ENCODE measurements at regions not wholly inside any gene's neighbourhood (a gene's known extent, or its start where the extent isn't known, plus 50 kb on each side); places are given as distances from the start of the nearest gene placed in this dataset.

DNA sequence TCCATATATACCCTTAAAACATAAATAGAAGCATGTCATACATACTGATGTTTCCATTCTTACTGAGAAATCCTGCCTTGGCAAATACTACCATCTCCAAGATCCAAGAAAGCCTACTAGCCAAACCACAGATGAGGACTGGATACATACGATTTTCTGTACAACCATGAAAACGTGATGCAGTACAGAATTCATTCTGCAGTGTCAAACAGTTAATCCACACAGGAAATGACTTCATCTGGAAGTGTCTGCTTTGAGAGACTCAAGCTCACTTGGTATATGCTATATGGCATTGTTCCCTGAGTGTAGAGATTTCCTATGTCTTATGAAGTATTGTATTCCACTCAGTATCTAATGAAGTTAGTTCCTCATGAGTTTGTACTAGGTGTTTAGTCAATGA, 94.3 kb downstream of the CT47B1 start:
- no peaks in the 10 kb centered on the region for H3K9me3 Mint-ChIP-seq (ENCODE audit: unreplicated experiment)
- no peaks in the 10 kb centered on the region for H3K36me3 Mint-ChIP-seq (ENCODE audit: unreplicated experiment)
- DNase-seq (ENCODE audit: extremely low spot score, unreplicated experiment), result no peak
- TF ChIP-seq, protein P1, sequence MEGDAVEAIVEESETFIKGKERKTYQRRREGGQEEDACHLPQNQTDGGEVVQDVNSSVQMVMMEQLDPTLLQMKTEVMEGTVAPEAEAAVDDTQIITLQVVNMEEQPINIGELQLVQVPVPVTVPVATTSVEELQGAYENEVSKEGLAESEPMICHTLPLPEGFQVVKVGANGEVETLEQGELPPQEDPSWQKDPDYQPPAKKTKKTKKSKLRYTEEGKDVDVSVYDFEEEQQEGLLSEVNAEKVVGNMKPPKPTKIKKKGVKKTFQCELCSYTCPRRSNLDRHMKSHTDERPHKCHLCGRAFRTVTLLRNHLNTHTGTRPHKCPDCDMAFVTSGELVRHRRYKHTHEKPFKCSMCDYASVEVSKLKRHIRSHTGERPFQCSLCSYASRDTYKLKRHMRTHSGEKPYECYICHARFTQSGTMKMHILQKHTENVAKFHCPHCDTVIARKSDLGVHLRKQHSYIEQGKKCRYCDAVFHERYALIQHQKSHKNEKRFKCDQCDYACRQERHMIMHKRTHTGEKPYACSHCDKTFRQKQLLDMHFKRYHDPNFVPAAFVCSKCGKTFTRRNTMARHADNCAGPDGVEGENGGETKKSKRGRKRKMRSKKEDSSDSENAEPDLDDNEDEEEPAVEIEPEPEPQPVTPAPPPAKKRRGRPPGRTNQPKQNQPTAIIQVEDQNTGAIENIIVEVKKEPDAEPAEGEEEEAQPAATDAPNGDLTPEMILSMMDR (IDR thresholded peaks at IDR 0.05), result no peak
- no peaks in the 10 kb centered on the region for H3K27me3 Mint-ChIP-seq (ENCODE audit: unreplicated experiment)
- H3K4me3 Mint-ChIP-seq (ENCODE audit: unreplicated experiment), result no peak overlapping the region
- peaks cover 9% of the 10 kb centered on the region for H3K4me1 Mint-ChIP-seq (ENCODE audit: unreplicated experiment)
- peak overlapping the region; percentile 43 for H3K27ac Mint-ChIP-seq (ENCODE audit: unreplicated experiment)

DNA sequence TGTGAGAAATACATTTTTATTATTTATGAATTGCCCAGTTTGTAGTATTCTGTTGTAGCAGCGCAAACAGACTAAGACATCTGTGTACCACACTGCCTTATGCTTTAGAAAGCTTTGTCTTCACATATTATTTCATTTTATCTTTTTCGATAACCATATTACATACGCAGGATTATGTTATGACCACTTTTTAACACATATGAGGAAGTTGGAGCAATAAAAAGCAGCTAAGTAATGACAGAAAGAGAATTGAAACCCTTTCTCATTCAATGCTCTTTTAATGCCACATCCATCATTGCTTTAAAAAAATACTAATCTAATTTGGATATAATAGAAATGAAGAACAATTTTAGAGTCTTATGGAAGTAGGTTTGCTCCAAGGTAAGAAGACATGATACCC, 99.7 kb downstream of the CT47B1 start:
- H3K9me3 Mint-ChIP-seq (ENCODE audit: unreplicated experiment), result peaks cover 4% of the 10 kb centered on the region
- DNase-seq (ENCODE audit: extremely low spot score, unreplicated experiment), result no peak
- peaks cover 1% of the 10 kb centered on the region for H3K4me1 Mint-ChIP-seq (ENCODE audit: unreplicated experiment)
- no peaks in the 10 kb centered on the region for H3K36me3 Mint-ChIP-seq (ENCODE audit: unreplicated experiment)
- TF ChIP-seq, protein P1 (IDR thresholded peaks at IDR 0.05), result no peak
- H3K27me3 Mint-ChIP-seq (ENCODE audit: unreplicated experiment), result no peaks in the 10 kb centered on the region
- no peak overlapping the region for H3K4me3 Mint-ChIP-seq (ENCODE audit: unreplicated experiment)
- H3K27ac Mint-ChIP-seq (ENCODE audit: unreplicated experiment), result no peak overlapping the region

DNA sequence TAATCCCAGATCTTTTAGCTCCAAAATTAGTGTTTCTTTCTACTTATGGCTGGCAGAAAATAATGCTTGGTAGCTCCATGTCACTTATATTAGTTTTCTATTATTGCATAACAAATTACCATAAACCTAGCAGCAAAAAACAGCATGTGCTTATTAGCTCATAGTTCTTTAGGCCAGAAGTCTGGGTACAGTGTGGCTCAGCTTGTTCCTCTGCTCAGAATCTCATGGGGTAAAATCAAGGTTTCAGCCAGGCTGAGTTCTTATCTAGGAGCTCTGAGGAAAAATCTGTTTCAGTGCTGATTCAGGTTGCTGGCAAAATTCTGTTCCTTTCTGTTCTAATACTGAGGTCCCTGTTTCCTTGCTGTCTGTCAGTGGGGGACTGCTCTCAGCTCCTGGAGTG, 101.1 kb downstream of the CT47B1 start:
- Mint-ChIP-seq H3K9me3 (ENCODE audit: unreplicated experiment) (peaks cover 4% of the 10 kb centered on the region), H3K36me3 (ENCODE audit: unreplicated experiment) (no peaks in the 10 kb centered on the region), H3K27ac (ENCODE audit: unreplicated experiment) (no peak overlapping the region), H3K4me1 (ENCODE audit: unreplicated experiment) (peaks cover 12% of the 10 kb centered on the region), H3K4me3 (ENCODE audit: unreplicated experiment) (no peak overlapping the region), H3K27me3 (ENCODE audit: unreplicated experiment) (no peaks in the 10 kb centered on the region)
- TF ChIP-seq, protein P1 (IDR thresholded peaks at IDR 0.05), result no peak
- DNase-seq (ENCODE audit: extremely low spot score, unreplicated experiment), result no peak

DNA sequence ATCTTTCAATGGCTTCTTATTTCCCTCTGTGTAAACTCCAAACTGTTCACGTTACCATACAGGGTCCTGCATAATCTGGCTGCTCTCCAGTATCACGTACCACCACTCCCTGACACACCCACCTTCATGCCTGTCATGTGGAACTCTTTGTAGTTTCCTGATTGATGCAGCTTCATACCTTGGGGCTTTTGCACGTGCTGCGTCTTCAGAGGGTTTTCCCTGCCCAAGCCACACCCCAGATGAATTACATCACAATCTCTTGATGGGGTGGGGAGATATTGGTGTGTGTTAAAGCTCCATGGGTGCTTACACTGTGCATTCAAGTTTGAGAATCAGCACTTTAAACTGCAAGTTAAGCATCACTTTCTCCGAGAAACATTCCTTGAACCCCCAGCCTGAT, 101.9 kb downstream of the CT47B1 start:
- Mint-ChIP-seq H3K27ac (ENCODE audit: unreplicated experiment) (no peak overlapping the region), H3K4me1 (ENCODE audit: unreplicated experiment) (peaks cover 16% of the 10 kb centered on the region), H3K27me3 (ENCODE audit: unreplicated experiment) (no peaks in the 10 kb centered on the region), H3K9me3 (ENCODE audit: unreplicated experiment) (peaks cover 4% of the 10 kb centered on the region), H3K36me3 (ENCODE audit: unreplicated experiment) (no peaks in the 10 kb centered on the region), H3K4me3 (ENCODE audit: unreplicated experiment) (no peak overlapping the region)
- TF ChIP-seq, protein P1 (IDR thresholded peaks at IDR 0.05), result no peak
- DNase-seq (ENCODE audit: extremely low spot score, unreplicated experiment), result no peak

DNA sequence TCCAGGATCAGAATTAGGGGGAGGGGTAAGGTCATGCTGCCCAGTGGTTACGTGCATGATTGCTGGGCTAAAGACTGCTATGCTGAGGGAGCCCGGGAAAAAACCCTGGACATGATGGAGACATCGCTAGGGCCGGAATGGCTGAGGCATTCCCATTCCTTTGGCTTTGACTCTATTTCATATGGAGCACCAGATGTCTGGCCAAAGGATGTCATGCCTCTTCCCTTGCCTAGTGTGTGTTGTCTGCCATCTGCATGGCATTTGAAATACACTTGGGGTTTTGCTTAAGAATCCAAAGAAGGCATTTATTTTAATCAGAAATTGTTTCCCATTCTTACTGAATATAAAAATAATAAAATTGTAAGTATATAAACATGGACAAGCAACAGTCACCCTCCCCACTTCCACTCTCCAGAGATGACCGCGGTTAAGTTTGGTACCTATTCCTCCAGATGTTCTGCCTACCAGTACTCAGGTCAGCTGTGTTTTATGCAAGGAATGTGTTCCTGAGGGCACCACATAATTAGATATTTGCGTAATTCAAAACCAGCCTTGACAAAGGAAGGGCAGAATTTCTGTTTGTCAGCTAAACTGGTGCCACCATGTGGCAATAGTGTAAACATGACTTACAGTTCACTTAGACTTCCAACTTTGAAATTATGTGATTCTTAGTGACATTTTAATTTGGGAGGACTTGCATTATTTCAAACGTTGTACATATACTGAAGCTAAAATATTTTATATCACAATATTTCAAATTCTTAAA, 105.9 kb downstream of the CT47B1 start:
- H3K4me1 Mint-ChIP-seq (ENCODE audit: unreplicated experiment), result peaks cover 22% of the 10 kb centered on the region
- peaks cover 10% of the 10 kb centered on the region for H3K9me3 Mint-ChIP-seq (ENCODE audit: unreplicated experiment)
- H3K27ac Mint-ChIP-seq (ENCODE audit: unreplicated experiment), result peak overlapping the region; percentile 71
- DNase-seq (ENCODE audit: extremely low spot score, unreplicated experiment), result no peak
- TF ChIP-seq, protein P1 (IDR thresholded peaks at IDR 0.05), result peak; percentile 58
- no peaks in the 10 kb centered on the region for H3K27me3 Mint-ChIP-seq (ENCODE audit: unreplicated experiment)
- no peak overlapping the region for H3K4me3 Mint-ChIP-seq (ENCODE audit: unreplicated experiment)
- no peaks in the 10 kb centered on the region for H3K36me3 Mint-ChIP-seq (ENCODE audit: unreplicated experiment)
